Endothelial cell of umbilical vein (primary cell): ENCODE measurements at regions not wholly inside any gene's neighbourhood (a gene's known extent, or its start where the extent isn't known, plus 50 kb on each side); places are given as distances from the start of the nearest gene placed in this dataset.

ENCODE experiments used
- BruUV-seq: library from RNA; stranded (reverse); fragments of 400-500 nt; replicated peaks from 2 replicates; lab custom pipeline; 2021; lab: Mats Ljungman, UMichigan
- CTCF ChIA-PET: fragments of 300-600, 350-600 bp; sonication (Branson Sonifier 250); formaldehyde crosslinking; loops from one replicate; lab custom pipeline; 2021; ENCODE audit warnings: antibody characterized with exemption, inconsistent platforms; lab: Charles Lee
- POLR2A ChIA-PET: fragments of 300-600, 350-600 bp; sonication (Branson Sonifier 250); formaldehyde crosslinking; loops from one replicate; lab custom pipeline; 2021; ENCODE audit warnings: antibody characterized with exemption, inconsistent platforms; lab: Charles Lee
- DNase-seq: peaks from one replicate; pipeline ENCODE4 v3.0.0-alpha.2; 2011; ENCODE audit warnings: low read depth, low spot score
- FAIRE-seq: peaks from 2 replicates; lab custom pipeline; 2011; peaks lifted over from hg19 to GRCh38; lab: Jason Lieb, UNC
- H2AFZ ChIP-seq: 2 replicates; pipeline ENCODE4 v1.6.0; 2012; ENCODE audit warnings: low read depth, low read length, control low read depth, inconsistent platforms
- H3K27ac ChIP-seq: 2 replicates; pipeline ENCODE4 v1.5.1; 2011; ENCODE audit warnings: low read depth, mild to moderate bottlenecking, control low read depth, low read length, moderate library complexity; ENCODE audit not compliant: insufficient read depth
- H3K27me3 ChIP-seq, 2 experiments: 2 replicates each; pipeline versions ENCODE4 v1.6.0 to v1.6.1; 2011; ENCODE audit warnings: low read length in 2 of 2, mixed read lengths in 1 of 2; ENCODE audit not compliant: control insufficient read depth in 2 of 2, insufficient read depth in 2 of 2
- H3K36me3 ChIP-seq, 2 experiments: 2 replicates in 1 of 2; 3 replicates in 1 of 2; pipeline ENCODE4 v1.5.1; 2011; ENCODE audit warnings: low read length in 2 of 2, mild to moderate bottlenecking in 1 of 2, moderate library complexity in 1 of 2; ENCODE audit not compliant: control insufficient read depth in 2 of 2, insufficient read depth in 2 of 2; ENCODE audit errors: extremely low read depth in 1 of 2
- H3K4me1 ChIP-seq: 3 replicates; pipeline ENCODE4 v1.5.1; 2011; ENCODE audit warnings: mild to moderate bottlenecking, low read length; ENCODE audit not compliant: control insufficient read depth, insufficient read depth; ENCODE audit errors: extremely low read depth
- H3K4me2 ChIP-seq: 2 replicates; pipeline ENCODE4 v1.6.1; 2011; ENCODE audit warnings: low read length, control low read depth, mixed read lengths; ENCODE audit not compliant: insufficient read depth
- H3K4me3 ChIP-seq, 3 experiments: fragments of 200-600 bp in 1 of 3; sonication (generic), shearing (Covaris generic) in 1 of 3; replicated peaks in 1 of 3; 2 replicates each; pipeline ENCODE4 v1.5.1; 2011 to 2016; ENCODE audit warnings: control low read depth in 3 of 3, low read length in 3 of 3, mild to moderate bottlenecking in 2 of 3, inconsistent platforms in 1 of 3, low read depth in 1 of 3, moderate library complexity in 1 of 3; ENCODE audit not compliant: insufficient read depth in 1 of 3
- H3K79me2 ChIP-seq: 2 replicates; pipeline ENCODE4 v1.6.0; 2012; ENCODE audit warnings: low read length, inconsistent platforms; ENCODE audit not compliant: control insufficient read depth, insufficient read depth
- H3K9ac ChIP-seq: replicated peaks from 2 replicates; pipeline ENCODE3; 2011; ENCODE audit warnings: low read length, control low read depth; ENCODE audit not compliant: insufficient read depth; ENCODE audit errors: extremely low read depth
- H3K9me1 ChIP-seq: replicated peaks from 3 replicates; pipeline ENCODE4 v1.6.0; 2011; ENCODE audit warnings: mild to moderate bottlenecking, low read length; ENCODE audit not compliant: control insufficient read depth, insufficient read depth; ENCODE audit errors: extremely low read depth
- H3K9me3 ChIP-seq: replicated peaks from 2 replicates; pipeline ENCODE4 v1.5.1; 2012; ENCODE audit warnings: low read length, inconsistent platforms; ENCODE audit not compliant: control insufficient read depth, insufficient read depth
- H4K20me1 ChIP-seq: replicated peaks from 2 replicates; pipeline ENCODE3; 2011; ENCODE audit warnings: mild to moderate bottlenecking, low read length; ENCODE audit not compliant: control insufficient read depth, insufficient read depth; ENCODE audit errors: extremely low read depth
- EZH2 ChIP-seq: IDR thresholded peaks from 2 replicates; pipeline ENCODE4 v1.6.1; 2012; ENCODE audit warnings: borderline replicate concordance, low read depth, mild to moderate bottlenecking, moderate library complexity, low read length, inconsistent platforms; ENCODE audit not compliant: severe bottlenecking
- FOS ChIP-seq: IDR thresholded peaks from 2 replicates; pipeline ENCODE4 v1.6.1; 2011; ENCODE audit warnings: mild to moderate bottlenecking, low read length, moderate library complexity, borderline replicate concordance; ENCODE audit not compliant: insufficient read depth
- GATA2 ChIP-seq: IDR thresholded peaks from 2 replicates; pipeline ENCODE4 v1.7.0; 2011; ENCODE audit warnings: low read depth, mild to moderate bottlenecking, moderate library complexity, mixed read lengths, low read length; ENCODE audit not compliant: insufficient read length, insufficient read depth
- JUN ChIP-seq: IDR thresholded peaks from 2 replicates; pipeline ENCODE4 v1.6.1; 2011; ENCODE audit warnings: borderline replicate concordance, low read depth; ENCODE audit not compliant: insufficient read length, insufficient read depth
- MYC ChIP-seq: IDR thresholded peaks from one replicate; pipeline ENCODE4 v1.6.1; 2011; ENCODE audit warnings: mild to moderate bottlenecking, low read depth, low read length
- POLR2A ChIP-seq: IDR thresholded peaks from 2 replicates; pipeline ENCODE4 v1.6.1; 2012; ENCODE audit warnings: low read depth, mild to moderate bottlenecking, control low read depth, low read length
- POLR2AphosphoS5 ChIP-seq: IDR thresholded peaks from 2 replicates; pipeline ENCODE4 v1.6.1; 2012; ENCODE audit warnings: low read depth, mild to moderate bottlenecking, control low read depth, low read length, moderate library complexity; ENCODE audit not compliant: insufficient read depth
- dilution Hi-C: fragments of 300-500 bp; cut with MboI; formaldehyde crosslinking; loops from one replicate; pipeline ENCODE4 v1.15.0; 2019; ENCODE audit warnings: low sequenced_read_pairs; ENCODE audit not compliant: extremely low pct_ligation_motif_present
- intact Hi-C: fragments of 100-400 bp; cut with micrococcal nuclease; formaldehyde crosslinking; loops from one replicate; pipeline ENCODE4 v1.10.0; 2022
- TF ChIP-seq, protein P1 (sequence below): IDR thresholded peaks from 2 replicates; pipeline ENCODE4 v1.6.1; 2011; ENCODE audit not compliant: insufficient read depth, insufficient read length
- TF ChIP-seq, protein P2 (sequence below), 2 donors: IDR thresholded peaks; 1 replicate in 1 of 2; 2 replicates in 1 of 2; pipeline ENCODE4 v1.5.1; 2011; ENCODE audit warnings: low read length in 2 of 2, mild to moderate bottlenecking in 2 of 2, moderate library complexity in 2 of 2, control low read depth in 1 of 2, inconsistent platforms in 1 of 2, low read depth in 1 of 2; ENCODE audit not compliant: insufficient read depth in 1 of 2; ENCODE audit errors: extremely low read depth in 1 of 2

DNA sequence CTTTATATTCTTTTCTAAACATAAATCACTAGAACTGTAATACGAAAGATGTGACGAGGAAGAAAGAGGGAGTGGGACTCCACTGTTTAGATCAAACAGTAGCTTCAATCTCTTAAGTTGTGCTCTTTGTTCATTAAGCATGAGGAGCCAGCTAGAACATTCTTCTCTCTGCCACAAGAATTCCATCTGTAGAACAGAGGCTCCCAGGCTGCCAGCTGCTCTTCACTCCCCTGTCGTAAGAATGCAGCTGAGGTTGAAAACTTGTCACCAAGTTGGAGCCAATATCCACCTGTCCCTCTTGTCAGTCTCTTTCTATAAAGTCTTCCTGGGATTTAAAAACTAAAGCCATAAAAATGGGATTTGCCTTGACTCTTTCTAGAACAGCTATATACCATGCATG is 65.0 kb upstream of the SEC24B start:
- no peak for DNase-seq
- Histone ChIP-seq H3K27me3 (no peaks in the 10 kb centered on the region), H3K36me3 (no peaks in the 10 kb centered on the region), H3K4me3 (no peak overlapping the region), H3K4me2 (no peak overlapping the region), H4K20me1 (no peaks in the 10 kb centered on the region), H2AFZ (no peak overlapping the region), H3K4me1 (peaks cover 16% of the 10 kb centered on the region), H3K9ac (no peak overlapping the region), H3K9me1 (no peaks in the 10 kb centered on the region), H3K9me3 (no peaks in the 10 kb centered on the region), H3K27ac (no peak overlapping the region), H3K79me2 (no peaks in the 10 kb centered on the region)
- no peak for TF ChIP-seq POLR2A
- no peak for TF ChIP-seq POLR2AphosphoS5
- TF ChIP-seq JUN, result no peak
- no peak for TF ChIP-seq GATA2
- TF ChIP-seq MYC, result no peak
- TF ChIP-seq FOS, result no peak
- TF ChIP-seq EZH2, result no peak
- TF ChIP-seq, protein P1, sequence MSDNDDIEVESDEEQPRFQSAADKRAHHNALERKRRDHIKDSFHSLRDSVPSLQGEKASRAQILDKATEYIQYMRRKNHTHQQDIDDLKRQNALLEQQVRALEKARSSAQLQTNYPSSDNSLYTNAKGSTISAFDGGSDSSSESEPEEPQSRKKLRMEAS, result no peak
- TF ChIP-seq, protein P2, sequence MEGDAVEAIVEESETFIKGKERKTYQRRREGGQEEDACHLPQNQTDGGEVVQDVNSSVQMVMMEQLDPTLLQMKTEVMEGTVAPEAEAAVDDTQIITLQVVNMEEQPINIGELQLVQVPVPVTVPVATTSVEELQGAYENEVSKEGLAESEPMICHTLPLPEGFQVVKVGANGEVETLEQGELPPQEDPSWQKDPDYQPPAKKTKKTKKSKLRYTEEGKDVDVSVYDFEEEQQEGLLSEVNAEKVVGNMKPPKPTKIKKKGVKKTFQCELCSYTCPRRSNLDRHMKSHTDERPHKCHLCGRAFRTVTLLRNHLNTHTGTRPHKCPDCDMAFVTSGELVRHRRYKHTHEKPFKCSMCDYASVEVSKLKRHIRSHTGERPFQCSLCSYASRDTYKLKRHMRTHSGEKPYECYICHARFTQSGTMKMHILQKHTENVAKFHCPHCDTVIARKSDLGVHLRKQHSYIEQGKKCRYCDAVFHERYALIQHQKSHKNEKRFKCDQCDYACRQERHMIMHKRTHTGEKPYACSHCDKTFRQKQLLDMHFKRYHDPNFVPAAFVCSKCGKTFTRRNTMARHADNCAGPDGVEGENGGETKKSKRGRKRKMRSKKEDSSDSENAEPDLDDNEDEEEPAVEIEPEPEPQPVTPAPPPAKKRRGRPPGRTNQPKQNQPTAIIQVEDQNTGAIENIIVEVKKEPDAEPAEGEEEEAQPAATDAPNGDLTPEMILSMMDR (IDR thresholded peaks at IDR 0.05; ENCODE audit: extremely low read depth in 1 of 2, insufficient read depth in 1 of 2, low read depth in 1 of 2, low read length in 2 of 2), result no peak
- dilution Hi-C loops, result no loop called here
- intact Hi-C loops, result no loop called here
- ChIA-PET POLR2A (no interaction called here), CTCF (no interaction called here)
- no peak for FAIRE-seq
- no TSS peak for BruUV-seq
